ENCODE measurements at regions not wholly inside any gene's neighbourhood (a gene's known extent, or its start where the extent isn't known, plus 50 kb on each side); places are given as distances from the start of the nearest gene placed in this dataset.

DNA sequence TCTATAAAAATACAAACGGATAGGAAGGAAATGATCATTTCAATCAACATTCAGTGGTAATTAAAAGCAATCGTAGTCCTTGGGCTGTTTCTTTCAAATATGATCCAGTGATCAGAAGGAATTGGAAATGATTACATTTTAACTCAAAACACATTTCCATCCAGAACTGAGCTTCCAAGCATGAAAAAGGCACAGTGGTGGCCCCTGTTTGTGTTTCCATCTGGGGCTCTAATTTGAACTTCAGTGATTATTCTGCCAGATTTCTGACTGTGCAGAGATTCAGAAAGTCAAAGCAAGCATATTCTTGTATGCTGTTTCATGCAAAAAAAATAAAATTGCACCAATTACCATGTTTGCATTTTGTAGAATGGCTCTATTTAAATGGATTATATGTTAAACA, 157.0 kb upstream of the LMNTD1 start:
- TF ChIP-seq EZH2 (IDR thresholded peaks at IDR 0.05; ENCODE audit: insufficient read depth, low read length) = no peak
- TF ChIP-seq, protein P1, sequence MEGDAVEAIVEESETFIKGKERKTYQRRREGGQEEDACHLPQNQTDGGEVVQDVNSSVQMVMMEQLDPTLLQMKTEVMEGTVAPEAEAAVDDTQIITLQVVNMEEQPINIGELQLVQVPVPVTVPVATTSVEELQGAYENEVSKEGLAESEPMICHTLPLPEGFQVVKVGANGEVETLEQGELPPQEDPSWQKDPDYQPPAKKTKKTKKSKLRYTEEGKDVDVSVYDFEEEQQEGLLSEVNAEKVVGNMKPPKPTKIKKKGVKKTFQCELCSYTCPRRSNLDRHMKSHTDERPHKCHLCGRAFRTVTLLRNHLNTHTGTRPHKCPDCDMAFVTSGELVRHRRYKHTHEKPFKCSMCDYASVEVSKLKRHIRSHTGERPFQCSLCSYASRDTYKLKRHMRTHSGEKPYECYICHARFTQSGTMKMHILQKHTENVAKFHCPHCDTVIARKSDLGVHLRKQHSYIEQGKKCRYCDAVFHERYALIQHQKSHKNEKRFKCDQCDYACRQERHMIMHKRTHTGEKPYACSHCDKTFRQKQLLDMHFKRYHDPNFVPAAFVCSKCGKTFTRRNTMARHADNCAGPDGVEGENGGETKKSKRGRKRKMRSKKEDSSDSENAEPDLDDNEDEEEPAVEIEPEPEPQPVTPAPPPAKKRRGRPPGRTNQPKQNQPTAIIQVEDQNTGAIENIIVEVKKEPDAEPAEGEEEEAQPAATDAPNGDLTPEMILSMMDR (IDR thresholded peaks at IDR 0.05; ENCODE audit: insufficient read depth, low read depth, low read length) = no peak
